Keratinocyte (primary cell): ENCODE measurements at regions not wholly inside any gene's neighbourhood (a gene's known extent, or its start where the extent isn't known, plus 50 kb on each side); places are given as distances from the start of the nearest gene placed in this dataset.

Experiments
- CTCF ChIP-seq, 3 experiments: IDR thresholded peaks in 1 of 3; conservative IDR thresholded peaks in 1 of 3; optimal IDR thresholded peaks in 1 of 3; 2 replicates in 2 of 3; 3 replicates in 1 of 3; pipeline versions ENCODE3 to v1.5.1; 2011; ENCODE audit warnings: low read length in 3 of 3, mild to moderate bottlenecking in 3 of 3, moderate library complexity in 2 of 3, control low read depth in 1 of 3, inconsistent platforms in 1 of 3; ENCODE audit not compliant: insufficient read depth in 2 of 3; ENCODE audit errors: extremely low read depth in 1 of 3
- EZH2 ChIP-seq: IDR thresholded peaks from one replicate; pipeline ENCODE4 v1.6.1; 2012; ENCODE audit warnings: inconsistent platforms, mild to moderate bottlenecking, low read length, moderate library complexity

GRCh38 chr12:41737423-41737822 lies 407.3 kb downstream of the GXYLT1 start:
- TF ChIP-seq CTCF (optimal IDR thresholded peaks at IDR 0.05 in 1 of 3, IDR thresholded peaks at IDR 0.05 in 1 of 3, conservative IDR thresholded peaks at IDR 0.05 in 1 of 3; ENCODE audit: extremely low read depth in 1 of 3, insufficient read depth in 2 of 3, low read length in 3 of 3) (no peak), EZH2 (no peak)
